Neuronal stem cell (in vitro differentiated cells): ENCODE measurements at regions not wholly inside any gene's neighbourhood (a gene's known extent, or its start where the extent isn't known, plus 50 kb on each side); places are given as distances from the start of the nearest gene placed in this dataset.

Source experiments
- DNase-seq: peaks from one replicate; pipeline ENCODE4 v3.0.0-alpha.2; 2013; ENCODE audit warnings: low spot score
- H2AFZ ChIP-seq: one replicate; pipeline ENCODE4 v1.6.1; 2013; ENCODE audit warnings: mild to moderate bottlenecking, low read length, inconsistent platforms
- H2AK5ac ChIP-seq: 2 replicates; pipeline ENCODE4 v1.6.1; 2013; ENCODE audit warnings: low read depth, mild to moderate bottlenecking, inconsistent platforms, low read length, moderate library complexity, mixed read lengths
- H2BK120ac ChIP-seq: 2 replicates; pipeline ENCODE4 v1.6.1; 2013; ENCODE audit warnings: low read depth, mild to moderate bottlenecking, inconsistent platforms, low read length, moderate library complexity, mixed read lengths
- H2BK12ac ChIP-seq: one replicate; pipeline ENCODE4 v1.6.1; 2013; ENCODE audit warnings: low read length, inconsistent platforms
- H2BK15ac ChIP-seq: 2 replicates; pipeline ENCODE4 v1.6.1; 2013; ENCODE audit warnings: mild to moderate bottlenecking, low read length, inconsistent platforms, mixed read lengths
- H2BK5ac ChIP-seq: one replicate; pipeline ENCODE4 v1.6.1; 2013; ENCODE audit warnings: inconsistent platforms, mild to moderate bottlenecking, low read length, moderate library complexity
- H3K14ac ChIP-seq: one replicate; pipeline ENCODE4 v1.6.1; 2013; ENCODE audit warnings: low read length, inconsistent platforms
- H3K18ac ChIP-seq: 2 replicates; pipeline ENCODE4 v1.6.1; 2013; ENCODE audit warnings: low read length, inconsistent platforms
- H3K23ac ChIP-seq: 2 replicates; pipeline ENCODE4 v1.6.1; 2013; ENCODE audit warnings: low read depth, mild to moderate bottlenecking, mixed read lengths, low read length, inconsistent platforms; ENCODE audit not compliant: poor library complexity
- H3K27ac ChIP-seq: replicated peaks from 3 replicates; pipeline ENCODE4 v1.5.1; 2013; ENCODE audit warnings: low read length, inconsistent platforms
- H3K27me3 ChIP-seq, 3 experiments: 2 replicates each; pipeline ENCODE4 v1.6.1; 2013; ENCODE audit warnings: low read length in 3 of 3, mild to moderate bottlenecking in 2 of 3, inconsistent platforms in 1 of 3, low read depth in 1 of 3, mixed read lengths in 1 of 3, moderate library complexity in 1 of 3; ENCODE audit not compliant: control insufficient read depth in 3 of 3, insufficient read depth in 3 of 3
- H3K36me3 ChIP-seq, 2 donors: replicated peaks in 1 of 2; 2 replicates each; pipeline ENCODE4 v1.6.1; 2013; ENCODE audit warnings: low read length in 2 of 2; ENCODE audit not compliant: control insufficient read depth in 2 of 2, insufficient read depth in 2 of 2
- H3K4ac ChIP-seq: 2 replicates; pipeline ENCODE4 v1.6.1; 2013; ENCODE audit warnings: inconsistent platforms, mild to moderate bottlenecking, low read length, moderate library complexity
- H3K4me1 ChIP-seq, 2 donors: 1 replicate in 1 of 2; 2 replicates in 1 of 2; pipeline ENCODE4 v1.6.1; 2013; ENCODE audit warnings: low read length in 2 of 2, low read depth in 1 of 2; ENCODE audit not compliant: control insufficient read depth in 2 of 2, insufficient read depth in 1 of 2
- H3K4me2 ChIP-seq: one replicate; pipeline ENCODE4 v1.6.1; 2013; ENCODE audit warnings: mild to moderate bottlenecking, low read length, inconsistent platforms; ENCODE audit not compliant: insufficient read depth, poor library complexity, severe bottlenecking
- H3K4me3 ChIP-seq, 2 donors: 2 replicates each; pipeline ENCODE4 v1.5.1; 2013; ENCODE audit warnings: low read length in 2 of 2, mild to moderate bottlenecking in 2 of 2, inconsistent platforms in 1 of 2, moderate library complexity in 1 of 2
- H3K79me1 ChIP-seq: one replicate; pipeline ENCODE4 v1.6.1; 2013; ENCODE audit warnings: low read depth, mild to moderate bottlenecking, inconsistent platforms, low read length, moderate library complexity
- H3K9ac ChIP-seq: one replicate; pipeline ENCODE4 v1.6.1; 2013; ENCODE audit warnings: mild to moderate bottlenecking, low read depth, low read length, inconsistent platforms; ENCODE audit not compliant: poor library complexity
- H3K9me3 ChIP-seq, 2 donors: replicated peaks in 1 of 2; 2 replicates each; pipeline versions ENCODE3 to v1.6.1; 2013; ENCODE audit warnings: low read length in 2 of 2, mild to moderate bottlenecking in 2 of 2, inconsistent platforms in 1 of 2, low read depth in 1 of 2, mixed read lengths in 1 of 2, moderate library complexity in 1 of 2; ENCODE audit not compliant: control insufficient read depth in 2 of 2, insufficient read depth in 1 of 2
- H4K8ac ChIP-seq: one replicate; pipeline ENCODE4 v1.6.1; 2013; ENCODE audit warnings: low read depth, mild to moderate bottlenecking, inconsistent platforms, low read length, moderate library complexity
- H4K91ac ChIP-seq: one replicate; pipeline ENCODE4 v1.6.1; 2013; ENCODE audit warnings: low read length, low read depth, mild to moderate bottlenecking, inconsistent platforms; ENCODE audit not compliant: poor library complexity
- WGBS, 2 donors: extraction: QIAGEN DNeasy Blood & Tissue Kit; methylation state at CpG; one replicate each; pipeline ENCODE4 v1.1.7; 2013; ENCODE audit warnings: missing lambda C conversion rate in 2 of 2, mixed read lengths in 1 of 2; ENCODE audit not compliant: insufficient read length in 2 of 2, insufficient replicate concordance in 1 of 2; ENCODE audit errors: extremely low coverage in 2 of 2; 5-methylcytosine and 5-hydroxymethylcytosine counted together

DNA sequence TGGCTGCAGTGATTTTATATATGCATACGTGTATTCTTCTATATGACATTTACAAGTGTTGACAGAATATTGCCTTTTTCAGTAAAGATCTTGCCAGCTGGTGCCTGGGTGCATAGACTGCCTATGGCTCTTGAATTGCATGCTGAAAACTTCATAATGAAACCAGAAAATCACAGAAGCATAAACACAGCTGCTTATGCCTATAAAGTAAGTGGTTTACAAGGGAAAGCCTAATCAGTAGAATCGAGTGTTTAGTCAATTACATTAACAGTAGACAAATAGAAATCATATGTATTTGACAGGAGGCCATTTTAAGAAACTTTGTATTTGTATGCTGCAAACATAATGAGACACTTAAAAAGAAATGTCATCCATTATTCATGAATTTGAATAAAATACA lies 82.5 kb downstream of the TMEM168 start:
- Histone ChIP-seq H2BK15ac (no peak overlapping the region), H3K27ac (no peak overlapping the region), H2AK5ac (no peak overlapping the region), H3K79me1 (no peaks in the 10 kb centered on the region), H3K4me2 (no peak overlapping the region), H2BK12ac (no peak overlapping the region), H3K9me3 (no peaks in the 10 kb centered on the region), H4K8ac (no peak overlapping the region), H3K18ac (no peak overlapping the region), H3K14ac (no peak overlapping the region), H3K4me1 (peaks cover 0 to 2% of the 10 kb centered on the region in 2 donors), H3K9ac (no peak overlapping the region), H2BK120ac (no peak overlapping the region), H3K4me3 (no peak overlapping the region), H4K91ac (no peak overlapping the region), H3K36me3 (no peaks in the 10 kb centered on the region), H2AFZ (no peak overlapping the region), H3K27me3 (no peaks in the 10 kb centered on the region), H3K23ac (no peak overlapping the region), H2BK5ac (no peak overlapping the region), H3K4ac (no peak overlapping the region)
- no CpG with 5 or more reads among the region's 2 CpGs for whole genome bisulfite sequencing, 2 donors
- no peak for DNase-seq

DNA sequence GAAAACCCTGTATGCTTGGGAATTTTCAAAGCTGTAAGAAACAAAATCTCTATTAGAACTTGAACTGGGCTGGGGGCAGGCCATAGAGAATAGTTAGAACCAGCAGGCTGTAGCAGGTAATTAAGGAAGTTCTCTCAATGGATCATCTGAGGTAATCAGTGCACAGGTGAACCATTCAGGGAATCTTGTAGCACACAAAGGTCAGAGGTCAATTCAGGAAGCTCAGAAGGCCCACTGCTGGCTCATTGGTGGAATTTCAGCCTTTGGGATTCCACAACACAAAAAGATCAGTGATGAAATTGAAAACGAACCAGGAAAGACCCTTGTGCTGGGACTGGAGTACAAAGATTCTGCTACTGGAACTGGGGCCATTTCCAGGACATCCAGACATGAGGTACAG lies 82.0 kb downstream of the TMEM168 start:
- H2AFZ ChIP-seq, result no peak overlapping the region
- H2AK5ac ChIP-seq, result no peak overlapping the region
- no peak overlapping the region for H4K91ac ChIP-seq
- no peak overlapping the region for H2BK12ac ChIP-seq
- H4K8ac ChIP-seq, result no peak overlapping the region
- H3K4ac ChIP-seq, result no peak overlapping the region
- H3K23ac ChIP-seq, result no peak overlapping the region
- H3K4me3 ChIP-seq, result no peak overlapping the region
- no peak overlapping the region for H3K18ac ChIP-seq
- H3K4me1 ChIP-seq, result peaks cover 0 to 2% of the 10 kb centered on the region in 2 donors
- H2BK15ac ChIP-seq, result no peak overlapping the region
- H3K14ac ChIP-seq, result no peak overlapping the region
- H2BK120ac ChIP-seq, result no peak overlapping the region
- no peak overlapping the region for H3K9ac ChIP-seq
- no peaks in the 10 kb centered on the region for H3K9me3 ChIP-seq
- no peaks in the 10 kb centered on the region for H3K79me1 ChIP-seq
- H3K36me3 ChIP-seq, result no peaks in the 10 kb centered on the region
- H3K4me2 ChIP-seq, result no peak overlapping the region
- no CpG with 5 or more reads among the region's 1 CpG for WGBS, 2 donors
- no peak overlapping the region for H2BK5ac ChIP-seq
- H3K27me3 ChIP-seq, result no peaks in the 10 kb centered on the region
- H3K27ac ChIP-seq, result no peak overlapping the region
- DNase-seq, result peak; percentile 5
